ENCODE measurements at regions not wholly inside any gene's neighbourhood (a gene's known extent, or its start where the extent isn't known, plus 50 kb on each side); places are given as distances from the start of the nearest gene placed in this dataset.

DNA sequence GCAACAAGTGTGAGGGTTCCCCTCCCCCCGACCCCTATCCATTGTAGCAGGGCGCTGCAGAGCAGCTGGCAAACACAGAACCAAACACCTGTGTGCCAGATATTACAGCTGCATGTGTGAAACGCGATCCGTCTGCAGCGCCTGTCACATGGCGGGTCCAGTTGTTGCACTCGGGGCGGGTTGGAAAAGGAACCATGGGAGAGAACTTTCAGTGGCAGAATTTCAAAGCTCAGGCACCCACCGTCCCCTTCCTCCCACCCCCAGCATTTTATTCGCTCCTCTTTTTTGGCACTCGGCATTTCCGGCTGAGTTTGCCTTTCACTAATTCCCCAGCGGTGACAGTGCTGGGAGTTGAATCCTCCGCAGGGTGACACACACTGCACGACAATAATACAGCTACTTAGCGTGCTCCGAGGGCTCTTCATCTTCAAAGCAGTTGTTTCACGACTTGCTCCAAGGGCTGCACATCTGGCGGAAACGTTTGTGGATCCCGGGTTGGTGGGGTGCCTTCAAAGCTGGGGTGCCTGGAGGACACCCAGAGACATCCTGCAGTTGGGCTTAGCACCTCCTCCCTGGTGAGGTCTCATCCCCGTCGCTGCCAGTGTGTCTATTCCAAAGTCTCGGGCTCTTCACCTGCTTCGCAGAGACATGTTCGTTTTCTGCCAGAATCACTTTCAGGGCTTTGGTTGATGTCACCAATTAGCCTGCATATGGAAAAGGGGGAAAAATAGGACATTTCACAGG, 180.7 kb downstream of the ZBTB18 start:
- POLR2A ChIA-PET (ENCODE audit: unreplicated experiment): interaction anchor here (0.6 to 0.7 kb wide), 2 partner anchors 17 to 58 kb away, joined by 4 to 10 read pairs; no protein-coding TSS in a partner anchor

DNA sequence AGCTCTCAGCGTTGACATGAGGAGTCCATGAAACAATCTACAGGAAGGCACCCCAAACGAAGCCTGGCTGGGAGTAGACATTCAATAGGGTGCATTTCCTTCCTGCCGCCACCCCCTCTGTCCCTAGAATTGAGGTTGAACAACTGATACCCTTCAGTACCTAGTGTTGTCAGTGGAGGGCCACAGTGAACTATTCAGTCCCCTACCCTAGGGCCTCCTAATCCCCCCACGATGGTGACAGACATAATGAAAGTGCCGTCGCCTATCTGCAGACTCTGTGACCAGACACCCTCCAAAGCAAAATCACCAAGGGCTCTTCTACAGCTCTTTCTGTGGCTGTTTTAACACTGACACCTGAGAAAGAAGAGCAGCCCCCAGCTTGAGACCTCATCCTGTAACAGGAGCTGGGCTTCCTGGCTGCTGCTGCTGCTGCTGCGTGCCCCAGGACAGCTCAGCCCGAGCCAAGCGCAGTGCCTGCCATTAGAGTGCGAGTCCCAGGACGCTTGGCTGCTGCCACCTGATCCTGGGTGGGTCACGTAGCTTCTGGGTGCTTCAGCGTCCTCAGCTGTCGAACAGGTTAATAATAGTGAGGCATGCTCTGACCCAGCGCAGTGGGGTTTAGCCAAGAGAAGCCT, 183.0 kb downstream of the ZBTB18 start:
- POLR2A ChIA-PET (ENCODE audit: unreplicated experiment): no interaction called here
- peaks cover 30% of the 10 kb centered on the region for H3K4me1 ChIP-seq (replicated peaks; ENCODE audit: insufficient read depth)
- H4K20me1 ChIP-seq (ENCODE audit: insufficient read depth): no peaks in the 10 kb centered on the region
- intact Hi-C loops (cut with micrococcal nuclease; ENCODE audit: unreplicated experiment): no loop called here
- H3K4me3 ChIP-seq: no peak overlapping the region
- CTCF ChIA-PET: interaction anchor here (0.6 kb wide), 2 partner anchors 39 to 891 kb away, joined by 3 to 4 read pairs; no protein-coding TSS in a partner anchor
- no peaks in the 10 kb centered on the region for H3K79me2 ChIP-seq (ENCODE audit: low read depth)
- H3K36me3 ChIP-seq (ENCODE audit: low read depth): no peaks in the 10 kb centered on the region
- H3K4me2 ChIP-seq: no peak overlapping the region
- no peak for DNase-seq
- TF ChIP-seq, protein P1, sequence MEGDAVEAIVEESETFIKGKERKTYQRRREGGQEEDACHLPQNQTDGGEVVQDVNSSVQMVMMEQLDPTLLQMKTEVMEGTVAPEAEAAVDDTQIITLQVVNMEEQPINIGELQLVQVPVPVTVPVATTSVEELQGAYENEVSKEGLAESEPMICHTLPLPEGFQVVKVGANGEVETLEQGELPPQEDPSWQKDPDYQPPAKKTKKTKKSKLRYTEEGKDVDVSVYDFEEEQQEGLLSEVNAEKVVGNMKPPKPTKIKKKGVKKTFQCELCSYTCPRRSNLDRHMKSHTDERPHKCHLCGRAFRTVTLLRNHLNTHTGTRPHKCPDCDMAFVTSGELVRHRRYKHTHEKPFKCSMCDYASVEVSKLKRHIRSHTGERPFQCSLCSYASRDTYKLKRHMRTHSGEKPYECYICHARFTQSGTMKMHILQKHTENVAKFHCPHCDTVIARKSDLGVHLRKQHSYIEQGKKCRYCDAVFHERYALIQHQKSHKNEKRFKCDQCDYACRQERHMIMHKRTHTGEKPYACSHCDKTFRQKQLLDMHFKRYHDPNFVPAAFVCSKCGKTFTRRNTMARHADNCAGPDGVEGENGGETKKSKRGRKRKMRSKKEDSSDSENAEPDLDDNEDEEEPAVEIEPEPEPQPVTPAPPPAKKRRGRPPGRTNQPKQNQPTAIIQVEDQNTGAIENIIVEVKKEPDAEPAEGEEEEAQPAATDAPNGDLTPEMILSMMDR (conservative IDR thresholded peaks at IDR 0.05): no peak
- no peak for TF ChIP-seq EZH2 (IDR thresholded peaks at IDR 0.05; ENCODE audit: low read depth)
- BruUV-seq (replicated peaks): no TSS peak
- no peaks in the 10 kb centered on the region for H3K9me2 ChIP-seq (ENCODE audit: insufficient read depth)
- H3K27ac ChIP-seq: no peak overlapping the region
- peaks cover 20% of the 10 kb centered on the region for H3F3A ChIP-seq (ENCODE audit: insufficient read depth, low read depth)
- H2AFZ ChIP-seq: no peak overlapping the region
- H3K27me3 ChIP-seq (ENCODE audit: insufficient read depth, low read depth): no peaks in the 10 kb centered on the region
- H3K9me3 ChIP-seq (ENCODE audit: insufficient read depth, low read depth): no peaks in the 10 kb centered on the region

More for the DNA sequence above, 180.7 kb downstream of the ZBTB18 start:
- TF ChIP-seq, protein P1 (conservative IDR thresholded peaks at IDR 0.05): no peak
- no peak for TF ChIP-seq EZH2 (IDR thresholded peaks at IDR 0.05; ENCODE audit: low read depth)
- Histone ChIP-seq H3K4me1 (replicated peaks; ENCODE audit: insufficient read depth) (peaks cover 44% of the 10 kb centered on the region), H3K4me3 (peak overlapping the region; percentile 48; the same call in 1 of the 2 replicates), H3K4me2 (peak overlapping the region; percentile 86), H2AFZ (peak overlapping the region; percentile 74), H3K36me3 (ENCODE audit: low read depth) (no peaks in the 10 kb centered on the region), H3K27ac (peak overlapping the region; percentile 68), H3K9me3 (ENCODE audit: insufficient read depth, low read depth) (no peaks in the 10 kb centered on the region), H3K27me3 (ENCODE audit: insufficient read depth, low read depth) (no peaks in the 10 kb centered on the region), H3K79me2 (ENCODE audit: low read depth) (no peaks in the 10 kb centered on the region), H3F3A (ENCODE audit: insufficient read depth, low read depth) (peaks cover 25% of the 10 kb centered on the region), H3K9me2 (ENCODE audit: insufficient read depth) (no peaks in the 10 kb centered on the region), H4K20me1 (ENCODE audit: insufficient read depth) (no peaks in the 10 kb centered on the region)
- intact Hi-C loops (cut with micrococcal nuclease; ENCODE audit: unreplicated experiment): loop anchor here (1.0 kb wide), 1 partner anchor 17 kb away; no protein-coding TSS in a partner anchor
- BruUV-seq (replicated peaks): no TSS peak
- peak; percentile 41 to 73 for DNase-seq
- CTCF ChIA-PET: interaction anchor here (0.5 to 1.3 kb wide), 2 partner anchors 41 to 382 kb away, joined by 3 read pairs; no protein-coding TSS in a partner anchor

DNA sequence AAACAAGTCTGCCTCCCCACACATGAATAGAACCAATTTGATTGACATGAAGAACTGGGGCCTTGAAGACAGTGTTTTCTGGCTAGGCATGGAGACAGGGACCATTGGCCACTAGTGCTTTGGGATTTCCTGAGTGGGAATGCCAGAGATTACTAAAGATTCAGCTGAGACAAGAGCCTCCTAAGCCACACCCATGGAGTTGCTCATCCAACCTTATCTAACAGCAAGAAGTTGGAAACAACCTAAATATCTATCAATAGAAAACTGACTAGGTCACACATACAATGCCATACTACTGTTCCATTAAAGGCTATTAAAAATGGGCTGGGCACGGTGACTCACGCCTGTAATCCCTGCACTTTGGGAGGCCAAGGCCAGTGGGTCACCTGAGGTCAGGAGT, 184.1 kb downstream of the ZBTB18 start:
- Histone ChIP-seq H4K20me1 (ENCODE audit: insufficient read depth) (no peaks in the 10 kb centered on the region), H3K79me2 (ENCODE audit: low read depth) (no peaks in the 10 kb centered on the region), H3K4me2 (no peak overlapping the region), H2AFZ (no peak overlapping the region), H3K4me1 (replicated peaks; ENCODE audit: insufficient read depth) (peaks cover 25% of the 10 kb centered on the region), H3F3A (ENCODE audit: insufficient read depth, low read depth) (peaks cover 20% of the 10 kb centered on the region), H3K36me3 (ENCODE audit: low read depth) (no peaks in the 10 kb centered on the region), H3K27me3 (ENCODE audit: insufficient read depth, low read depth) (no peaks in the 10 kb centered on the region), H3K9me3 (ENCODE audit: insufficient read depth, low read depth) (no peaks in the 10 kb centered on the region), H3K9me2 (ENCODE audit: insufficient read depth) (no peaks in the 10 kb centered on the region), H3K27ac (no peak overlapping the region), H3K4me3 (no peak overlapping the region)
- no peak for DNase-seq
- BruUV-seq (replicated peaks): no TSS peak
- no peak for TF ChIP-seq EZH2 (IDR thresholded peaks at IDR 0.05; ENCODE audit: low read depth)
- TF ChIP-seq, protein P1 (conservative IDR thresholded peaks at IDR 0.05): no peak
- intact Hi-C loops (cut with micrococcal nuclease; ENCODE audit: unreplicated experiment): no loop called here
- POLR2A ChIA-PET (ENCODE audit: unreplicated experiment): no interaction called here
- CTCF ChIA-PET: no interaction called here

All from PC-9 (cell line).